Liver (tissue), 8 donors: ENCODE measurements at regions not wholly inside any gene's neighbourhood (a gene's known extent, or its start where the extent isn't known, plus 50 kb on each side); places are given as distances from the start of the nearest gene placed in this dataset.

Experiments
- DNase-seq: peaks from one replicate; pipeline ENCODE4 v3.0.0-alpha.2; 2017; ENCODE audit warnings: low spot score
- H3K27ac ChIP-seq, 2 donors: one replicate each; pipeline ENCODE4 v1.7.0; 2013; ENCODE audit warnings: inconsistent platforms in 2 of 2, low read length in 2 of 2, control low read depth in 1 of 2, low read depth in 1 of 2, mild to moderate bottlenecking in 1 of 2
- H3K27me3 ChIP-seq, 4 donors: one replicate each; pipeline versions ENCODE4 v1.6.1 to v1.7.0; 2013; ENCODE audit warnings: low read length in 3 of 4, inconsistent platforms in 1 of 4, mild to moderate bottlenecking in 1 of 4, moderate library complexity in 1 of 4; ENCODE audit not compliant: control insufficient read depth in 4 of 4, insufficient read depth in 4 of 4
- H3K36me3 ChIP-seq, 4 donors: one replicate each; pipeline versions ENCODE4 v1.6.1 to v1.7.0; 2013; ENCODE audit warnings: low read length in 3 of 4, mild to moderate bottlenecking in 3 of 4, low read depth in 1 of 4, moderate library complexity in 1 of 4; ENCODE audit not compliant: control insufficient read depth in 4 of 4, insufficient read depth in 3 of 4
- H3K4me1 ChIP-seq, 4 donors: one replicate each; pipeline versions ENCODE4 v1.6.1 to v1.7.0; 2013; ENCODE audit warnings: low read length in 3 of 4, mild to moderate bottlenecking in 3 of 4, moderate library complexity in 1 of 4; ENCODE audit not compliant: control insufficient read depth in 4 of 4, insufficient read depth in 4 of 4
- H3K4me3 ChIP-seq, 3 donors: one replicate each; pipeline versions ENCODE4 v1.6.1 to v1.7.0; 2013; ENCODE audit warnings: low read length in 3 of 3, control low read depth in 1 of 3, low read depth in 1 of 3, mild to moderate bottlenecking in 1 of 3
- H3K9ac ChIP-seq, 2 donors: one replicate each; pipeline ENCODE4 v1.7.0; 2013; ENCODE audit warnings: low read length in 2 of 2, mild to moderate bottlenecking in 2 of 2, moderate library complexity in 2 of 2, control low read depth in 1 of 2, low read depth in 1 of 2
- H3K9me3 ChIP-seq, 4 donors: one replicate each; pipeline versions ENCODE4 v1.6.1 to v1.7.0; 2013; ENCODE audit warnings: low read length in 3 of 4; ENCODE audit not compliant: control insufficient read depth in 4 of 4
- ATF3 ChIP-seq: IDR thresholded peaks from 2 replicates; pipeline ENCODE4 v1.6.1; 2016; ENCODE audit warnings: antibody characterized with exemption
- CTCF ChIP-seq: fragments of 150-350 bp; IDR thresholded peaks from 2 replicates; pipeline ENCODE4 v1.5.1; 2017; ENCODE audit warnings: improper control_type of control experiment, low read depth, low read length; ENCODE audit not compliant: missing input control
- EGR1 ChIP-seq, 2 donors: IDR thresholded peaks; 2 replicates each; pipeline ENCODE4 v1.6.1; 2016 to 2018; ENCODE audit warnings: antibody characterized with exemption in 2 of 2, low read depth in 2 of 2
- FOXA1 ChIP-seq: IDR thresholded peaks from 2 replicates; pipeline ENCODE4 v1.6.1; 2016; ENCODE audit warnings: antibody characterized with exemption
- FOXA2 ChIP-seq: IDR thresholded peaks from 2 replicates; pipeline ENCODE4 v1.6.1; 2016; ENCODE audit warnings: antibody characterized with exemption
- GABPA ChIP-seq, 2 donors: IDR thresholded peaks in 1 of 2; conservative IDR thresholded peaks in 1 of 2; 2 replicates each; pipeline ENCODE4 v1.6.1; 2016; ENCODE audit warnings: antibody characterized with exemption in 2 of 2, mild to moderate bottlenecking in 1 of 2, moderate library complexity in 1 of 2
- HNF4A ChIP-seq, 2 donors: conservative IDR thresholded peaks; 2 replicates each; pipeline ENCODE4 v1.6.1; 2016; ENCODE audit warnings: antibody characterized with exemption in 2 of 2, mild to moderate bottlenecking in 2 of 2
- HNF4G ChIP-seq: IDR thresholded peaks from 2 replicates; pipeline ENCODE4 v1.6.1; 2016; ENCODE audit warnings: antibody characterized with exemption
- JUND ChIP-seq, 2 donors: IDR thresholded peaks; 2 replicates each; pipeline ENCODE4 v1.6.1; 2016; ENCODE audit warnings: antibody characterized with exemption in 2 of 2
- MAX ChIP-seq: IDR thresholded peaks from 2 replicates; pipeline ENCODE4 v1.6.1; 2016; ENCODE audit warnings: antibody characterized with exemption
- NR2F2 ChIP-seq: IDR thresholded peaks from 2 replicates; pipeline ENCODE4 v1.6.1; 2016; ENCODE audit warnings: antibody characterized with exemption
- RAD21 ChIP-seq, 2 donors: IDR thresholded peaks; 2 replicates each; pipeline ENCODE4 v1.6.1; 2016; ENCODE audit warnings: antibody characterized with exemption in 2 of 2, mild to moderate bottlenecking in 2 of 2
- REST ChIP-seq: IDR thresholded peaks from 2 replicates; pipeline ENCODE4 v1.6.1; 2016; ENCODE audit warnings: antibody characterized with exemption, mild to moderate bottlenecking
- RXRA ChIP-seq, 2 donors: IDR thresholded peaks; 2 replicates each; pipeline ENCODE4 v1.6.1; 2017 to 2018; ENCODE audit warnings: antibody characterized with exemption in 2 of 2, mild to moderate bottlenecking in 1 of 2
- SP1 ChIP-seq: IDR thresholded peaks from 2 replicates; pipeline ENCODE4 v1.6.1; 2018; ENCODE audit warnings: antibody characterized with exemption, mild to moderate bottlenecking
- TAF1 ChIP-seq: conservative IDR thresholded peaks from 2 replicates; pipeline ENCODE4 v1.6.1; 2016; ENCODE audit warnings: antibody characterized with exemption, mild to moderate bottlenecking
- YY1 ChIP-seq: IDR thresholded peaks from 2 replicates; pipeline ENCODE4 v1.6.1; 2016; ENCODE audit warnings: antibody characterized with exemption, mild to moderate bottlenecking
- ZBTB33 ChIP-seq: IDR thresholded peaks from 2 replicates; pipeline ENCODE4 v1.6.1; 2016; ENCODE audit warnings: antibody characterized with exemption
- WGBS: extraction: QIAGEN DNeasy Blood & Tissue Kit; methylation state at CpG from one replicate; pipeline ENCODE4 v1.1.7; 2013; 5-methylcytosine and 5-hydroxymethylcytosine counted together
- donor health status: healthy.
- donor health status: healthy.
- donor health status: healthy.
- donor health status: healthy.
- donor health status: healthy.

GRCh38 chr9:99582814-99583213 lies 238.9 kb upstream of the NR4A3 start:
- peaks cover 0 to 3% (median 0%) of the 10 kb centered on the region in 4 donors for H3K9me3 ChIP-seq
- no peaks in the 10 kb centered on the region for H3K36me3 ChIP-seq
- no peaks in the 10 kb centered on the region for H3K27me3 ChIP-seq
- H3K4me1 ChIP-seq = no peaks in the 10 kb centered on the region
- DNase-seq = no peak
- no peak overlapping the region for H3K4me3 ChIP-seq
- no peak overlapping the region for H3K9ac ChIP-seq
- TF ChIP-seq JUND (IDR thresholded peaks at IDR 0.05) (no peak), HNF4G (no peak), HNF4A (conservative IDR thresholded peaks at IDR 0.05) (no peak), EGR1 (IDR thresholded peaks at IDR 0.05; ENCODE audit: low read depth in 2 of 2) (no peak), YY1 (no peak), ATF3 (no peak), TAF1 (no peak), CTCF (no peak), NR2F2 (no peak), MAX (no peak), GABPA (IDR thresholded peaks at IDR 0.05 in 1 of 2, conservative IDR thresholded peaks at IDR 0.05 in 1 of 2) (no peak), SP1 (no peak), RXRA (IDR thresholded peaks at IDR 0.05) (no peak), ZBTB33 (no peak), FOXA2 (no peak), REST (no peak), RAD21 (IDR thresholded peaks at IDR 0.05) (no peak), FOXA1 (no peak)
- WGBS = 85% methylated on average over 6 of the region's 6 CpGs
- no peak overlapping the region for H3K27ac ChIP-seq

- Histone ChIP-seq H3K4me1 (no peaks in the 10 kb centered on the region), H3K36me3 (no peaks in the 10 kb centered on the region), H3K4me3 (no peak overlapping the region), H3K9me3 (peaks cover 0 to 3% (median 0%) of the 10 kb centered on the region in 4 donors), H3K27ac (no peak overlapping the region), H3K27me3 (no peaks in the 10 kb centered on the region), H3K9ac (no peak overlapping the region)
- DNase-seq = no peak
- TF ChIP-seq FOXA2 (no peak), TAF1 (no peak), JUND (IDR thresholded peaks at IDR 0.05) (no peak), CTCF (no peak), SP1 (no peak), RXRA (IDR thresholded peaks at IDR 0.05) (no peak), YY1 (no peak), ZBTB33 (no peak)
- 80% methylated on average over 3 of the region's 3 CpGs for WGBS
These were observed 233.4 kb upstream of the NR4A3 start for GRCh38 chr9:99588299-99588698.
